ENCODE measurements at regions not wholly inside any gene's neighbourhood (a gene's known extent, or its start where the extent isn't known, plus 50 kb on each side); places are given as distances from the start of the nearest gene placed in this dataset.

GRCh38 chr2:15777795-15778371 is 162.5 kb upstream of the MYCN start:
- TF ChIP-seq EZH2 (IDR thresholded peaks at IDR 0.05; ENCODE audit: borderline replicate concordance, low read depth, low read length, severe bottlenecking) = no peak
- no peak for TF ChIP-seq CTCF (IDR thresholded peaks at IDR 0.05; ENCODE audit: borderline replicate concordance, extremely low read depth, low read length, poor library complexity, severe bottlenecking)
- Histone ChIP-seq H3K4me1 (ENCODE audit: insufficient read depth, low read length) (no peaks in the 10 kb centered on the region), H3K27me3 (ENCODE audit: insufficient read depth, low read length, poor library complexity) (no peaks in the 10 kb centered on the region)

GRCh38 chr2:15778529-15779219 is 161.7 kb upstream of the MYCN start:
- DNase-seq = no peak
- H3K4me1 ChIP-seq (ENCODE audit: insufficient read depth, low read length) = no peaks in the 10 kb centered on the region
- ATAC-seq (ENCODE audit: insufficient read depth, low read depth) = no peak
- TF ChIP-seq EZH2 (IDR thresholded peaks at IDR 0.05; ENCODE audit: borderline replicate concordance, low read depth, low read length, severe bottlenecking) (no peak), CTCF (IDR thresholded peaks at IDR 0.05; ENCODE audit: borderline replicate concordance, extremely low read depth, low read length, poor library complexity, severe bottlenecking) (no peak)
- H3K4me2 ChIP-seq (ENCODE audit: insufficient read depth, low read length) = no peak overlapping the region
- no peaks in the 10 kb centered on the region for H3K27me3 ChIP-seq (ENCODE audit: insufficient read depth, low read length, poor library complexity)
- H3K36me3 ChIP-seq (ENCODE audit: insufficient read depth, low read length) = no peaks in the 10 kb centered on the region
- no peak overlapping the region for H3K27ac ChIP-seq (ENCODE audit: low read length)
- no peak overlapping the region for H3K4me3 ChIP-seq (ENCODE audit: low read depth in 1 of 2, low read length in 2 of 2)
- no peak overlapping the region for H2AFZ ChIP-seq (ENCODE audit: low read depth, low read length)
- no peaks in the 10 kb centered on the region for H3K9me3 ChIP-seq (ENCODE audit: insufficient read depth, low read length, severe bottlenecking)
- no peaks in the 10 kb centered on the region for H4K20me1 ChIP-seq (ENCODE audit: insufficient read depth, low read length)
- no peak overlapping the region for H3K9ac ChIP-seq (ENCODE audit: low read depth, low read length)
- no peaks in the 10 kb centered on the region for H3K79me2 ChIP-seq (ENCODE audit: insufficient read depth, low read length)

More at GRCh38 chr2:15777795-15778371, 162.5 kb upstream of the MYCN start:
- no peaks in the 10 kb centered on the region for H3K9me3 ChIP-seq (ENCODE audit: insufficient read depth, low read length, severe bottlenecking)
- H3K4me2 ChIP-seq (ENCODE audit: insufficient read depth, low read length) = no peak overlapping the region
- H3K9ac ChIP-seq (ENCODE audit: low read depth, low read length) = no peak overlapping the region
- no peaks in the 10 kb centered on the region for H4K20me1 ChIP-seq (ENCODE audit: insufficient read depth, low read length)
- DNase-seq (no peak), ATAC-seq (ENCODE audit: insufficient read depth, low read depth) (no peak)
- no peak overlapping the region for H3K4me3 ChIP-seq (ENCODE audit: low read depth in 1 of 2, low read length in 2 of 2)
- H3K79me2 ChIP-seq (ENCODE audit: insufficient read depth, low read length) = no peaks in the 10 kb centered on the region
- H3K27ac ChIP-seq (ENCODE audit: low read length) = no peak overlapping the region
- no peaks in the 10 kb centered on the region for H3K36me3 ChIP-seq (ENCODE audit: insufficient read depth, low read length)
- H2AFZ ChIP-seq (ENCODE audit: low read depth, low read length) = no peak overlapping the region

GRCh38 chr2:15779381-15780041 is 160.8 kb upstream of the MYCN start:
- DNase-seq = no peak
- no peak for ATAC-seq (ENCODE audit: insufficient read depth, low read depth)
- Histone ChIP-seq H3K27me3 (ENCODE audit: insufficient read depth, low read length, poor library complexity) (no peaks in the 10 kb centered on the region), H3K9ac (ENCODE audit: low read depth, low read length) (no peak overlapping the region), H3K79me2 (ENCODE audit: insufficient read depth, low read length) (no peaks in the 10 kb centered on the region), H3K36me3 (ENCODE audit: insufficient read depth, low read length) (no peaks in the 10 kb centered on the region), H4K20me1 (ENCODE audit: insufficient read depth, low read length) (no peaks in the 10 kb centered on the region), H2AFZ (ENCODE audit: low read depth, low read length) (no peak overlapping the region), H3K4me1 (ENCODE audit: insufficient read depth, low read length) (no peaks in the 10 kb centered on the region), H3K9me3 (ENCODE audit: insufficient read depth, low read length, severe bottlenecking) (no peaks in the 10 kb centered on the region), H3K4me2 (ENCODE audit: insufficient read depth, low read length) (no peak overlapping the region), H3K4me3 (ENCODE audit: low read depth in 1 of 2, low read length in 2 of 2) (no peak overlapping the region), H3K27ac (ENCODE audit: low read length) (no peak overlapping the region)
- TF ChIP-seq CTCF (IDR thresholded peaks at IDR 0.05; ENCODE audit: borderline replicate concordance, extremely low read depth, low read length, poor library complexity, severe bottlenecking) = no peak
- no peak for TF ChIP-seq EZH2 (IDR thresholded peaks at IDR 0.05; ENCODE audit: borderline replicate concordance, low read depth, low read length, severe bottlenecking)

All from DND-41 (cell line).